ENCODE measurements at regions not wholly inside any gene's neighbourhood (a gene's known extent, or its start where the extent isn't known, plus 50 kb on each side); places are given as distances from the start of the nearest gene placed in this dataset.

- TF ChIP-seq CTCF (IDR thresholded peaks at IDR 0.05) (no peak), POLR2A (IDR thresholded peaks at IDR 0.05) (no peak), EP300 (IDR thresholded peaks at IDR 0.05; ENCODE audit: low read depth) (no peak)
Observed at GRCh38 chr5:68922172-68922987, 171.4 kb upstream of the SLC30A5 start.

All from transverse colon (tissue), 3 donors.